DND-41 (cell line): ENCODE measurements at regions not wholly inside any gene's neighbourhood (a gene's known extent, or its start where the extent isn't known, plus 50 kb on each side); places are given as distances from the start of the nearest gene placed in this dataset.
"Not testable (repeated sequence)": the region's sequence is repeated elsewhere in the genome, so short reads cannot be mapped to it uniquely, and the experiment has no call there.

Experiments
- ATAC-seq: fragments of 200-7000 bp; cut with Tn5 transposase; 3 replicates; pipeline ENCODE4 v1.9.1; 2021; ENCODE audit warnings: low read depth; ENCODE audit not compliant: insufficient read depth
- DNase-seq: peaks from one replicate; pipeline ENCODE4 v3.0.0-alpha.2; 2020
- H2AFZ ChIP-seq: 2 replicates; pipeline ENCODE4 v1.6.0; 2012; ENCODE audit warnings: low read depth, low read length
- H3K27ac ChIP-seq: 2 replicates; pipeline ENCODE4 v1.5.1; 2012; ENCODE audit warnings: low read length, inconsistent platforms
- H3K27me3 ChIP-seq: fragments of 200-600 bp; sonication (generic); 2 replicates; pipeline ENCODE4 v1.6.0; 2012; ENCODE audit warnings: low read length, mild to moderate bottlenecking, inconsistent platforms; ENCODE audit not compliant: insufficient read depth, poor library complexity
- H3K36me3 ChIP-seq: 2 replicates; pipeline ENCODE4 v1.5.1; 2012; ENCODE audit warnings: low read length, inconsistent platforms; ENCODE audit not compliant: insufficient read depth
- H3K4me1 ChIP-seq: 2 replicates; pipeline ENCODE4 v1.5.1; 2012; ENCODE audit warnings: mild to moderate bottlenecking, low read length; ENCODE audit not compliant: insufficient read depth
- H3K4me2 ChIP-seq: 2 replicates; pipeline ENCODE4 v1.6.0; 2012; ENCODE audit warnings: mild to moderate bottlenecking, moderate library complexity, low read length, inconsistent platforms; ENCODE audit not compliant: insufficient read depth
- H3K4me3 ChIP-seq, 2 experiments: fragments of 200-600 bp in 1 of 2; shearing (Covaris generic) in 1 of 2; 2 replicates each; pipeline ENCODE4 v1.5.1; 2012 to 2016; ENCODE audit warnings: inconsistent platforms in 2 of 2, low read length in 2 of 2, mild to moderate bottlenecking in 2 of 2, low read depth in 1 of 2, moderate library complexity in 1 of 2
- H3K79me2 ChIP-seq: 2 replicates; pipeline ENCODE4 v1.6.0; 2012; ENCODE audit warnings: low read length, inconsistent platforms; ENCODE audit not compliant: insufficient read depth
- H3K9ac ChIP-seq: 2 replicates; pipeline ENCODE4 v1.6.0; 2012; ENCODE audit warnings: low read depth, mild to moderate bottlenecking, inconsistent platforms, low read length, moderate library complexity
- H3K9me3 ChIP-seq: 2 replicates; pipeline ENCODE4 v1.5.1; 2012; ENCODE audit warnings: low read length, moderate library complexity, mild to moderate bottlenecking, inconsistent platforms; ENCODE audit not compliant: insufficient read depth, severe bottlenecking
- H4K20me1 ChIP-seq: 2 replicates; pipeline ENCODE4 v1.6.0; 2012; ENCODE audit warnings: low read length; ENCODE audit not compliant: insufficient read depth
- EZH2 ChIP-seq: IDR thresholded peaks from 3 replicates; pipeline ENCODE4 v1.6.1; 2012; ENCODE audit warnings: borderline replicate concordance, low read depth, mild to moderate bottlenecking, moderate library complexity, low read length, inconsistent platforms; ENCODE audit not compliant: severe bottlenecking
- TF ChIP-seq, protein P1 (sequence below): IDR thresholded peaks from 2 replicates; pipeline ENCODE4 v1.5.1; 2012; ENCODE audit warnings: borderline replicate concordance, low read length, moderate library complexity, mild to moderate bottlenecking; ENCODE audit not compliant: poor library complexity, severe bottlenecking; ENCODE audit errors: extremely low read depth

DNA sequence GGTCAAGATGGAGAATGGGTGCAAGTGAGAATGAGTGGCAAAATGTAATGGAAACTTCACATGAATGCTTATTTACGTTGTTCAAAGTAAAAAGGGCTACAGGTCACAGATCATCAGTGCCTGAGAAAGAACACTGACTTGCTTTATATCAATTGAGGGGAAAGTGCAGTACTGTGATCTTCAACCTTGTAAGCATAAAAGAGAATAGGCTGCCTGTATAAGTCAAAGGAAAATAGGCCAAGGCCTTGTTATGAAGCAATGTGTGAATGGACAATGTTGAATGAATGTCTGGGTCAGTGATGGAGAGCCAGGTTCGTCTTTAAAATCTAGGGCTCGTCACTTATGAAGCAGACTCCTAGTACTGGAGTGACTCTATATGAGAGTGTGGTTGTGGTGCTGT is 158.6 kb upstream of the NT5E start:
- H3K4me1 ChIP-seq, result no peaks in the 10 kb centered on the region
- H3K36me3 ChIP-seq, result no peaks in the 10 kb centered on the region
- no peaks in the 10 kb centered on the region for H3K9me3 ChIP-seq
- ATAC-seq (no peak), DNase-seq (no peak)
- H3K4me3 ChIP-seq, result no peak overlapping the region
- H3K27me3 ChIP-seq, result peaks cover 4% of the 10 kb centered on the region
- H3K4me2 ChIP-seq, result no peak overlapping the region
- H3K9ac ChIP-seq, result no peak overlapping the region
- no peak overlapping the region for H2AFZ ChIP-seq
- H4K20me1 ChIP-seq, result no peaks in the 10 kb centered on the region
- no peaks in the 10 kb centered on the region for H3K79me2 ChIP-seq
- TF ChIP-seq, protein P1, sequence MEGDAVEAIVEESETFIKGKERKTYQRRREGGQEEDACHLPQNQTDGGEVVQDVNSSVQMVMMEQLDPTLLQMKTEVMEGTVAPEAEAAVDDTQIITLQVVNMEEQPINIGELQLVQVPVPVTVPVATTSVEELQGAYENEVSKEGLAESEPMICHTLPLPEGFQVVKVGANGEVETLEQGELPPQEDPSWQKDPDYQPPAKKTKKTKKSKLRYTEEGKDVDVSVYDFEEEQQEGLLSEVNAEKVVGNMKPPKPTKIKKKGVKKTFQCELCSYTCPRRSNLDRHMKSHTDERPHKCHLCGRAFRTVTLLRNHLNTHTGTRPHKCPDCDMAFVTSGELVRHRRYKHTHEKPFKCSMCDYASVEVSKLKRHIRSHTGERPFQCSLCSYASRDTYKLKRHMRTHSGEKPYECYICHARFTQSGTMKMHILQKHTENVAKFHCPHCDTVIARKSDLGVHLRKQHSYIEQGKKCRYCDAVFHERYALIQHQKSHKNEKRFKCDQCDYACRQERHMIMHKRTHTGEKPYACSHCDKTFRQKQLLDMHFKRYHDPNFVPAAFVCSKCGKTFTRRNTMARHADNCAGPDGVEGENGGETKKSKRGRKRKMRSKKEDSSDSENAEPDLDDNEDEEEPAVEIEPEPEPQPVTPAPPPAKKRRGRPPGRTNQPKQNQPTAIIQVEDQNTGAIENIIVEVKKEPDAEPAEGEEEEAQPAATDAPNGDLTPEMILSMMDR, result no peak
- no peak for TF ChIP-seq EZH2
- H3K27ac ChIP-seq, result no peak overlapping the region

DNA sequence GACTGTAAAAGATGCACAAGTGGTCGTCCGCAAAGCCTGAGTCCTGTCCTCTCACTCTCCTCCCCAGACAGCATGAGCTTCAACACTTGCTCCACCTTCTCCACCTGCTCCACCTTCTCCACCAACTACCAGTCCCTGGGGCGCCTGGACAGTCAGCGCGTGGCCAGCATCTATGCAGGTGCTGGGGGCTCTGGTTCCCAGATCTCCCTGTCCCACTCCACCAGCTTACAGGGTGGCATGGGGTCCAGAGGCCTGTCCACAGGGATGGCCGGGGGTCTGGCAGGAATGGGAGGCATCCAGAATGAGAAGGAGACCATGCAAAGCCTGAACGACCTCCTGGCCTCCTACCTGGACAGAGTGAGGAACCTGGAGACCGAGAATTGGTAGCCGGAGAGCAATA is 162.2 kb upstream of the NT5E start:
- Histone ChIP-seq H3K27ac (no peak overlapping the region), H3K9me3 (no peaks in the 10 kb centered on the region), H2AFZ (no peak overlapping the region), H3K4me1 (no peaks in the 10 kb centered on the region), H3K4me2 (no peak overlapping the region), H3K79me2 (no peaks in the 10 kb centered on the region), H4K20me1 (no peaks in the 10 kb centered on the region), H3K36me3 (no peaks in the 10 kb centered on the region), H3K4me3 (no peak overlapping the region), H3K27me3 (no peaks in the 10 kb centered on the region), H3K9ac (no peak overlapping the region)
- ATAC-seq (no peak), DNase-seq (no peak)
- TF ChIP-seq, protein P1, result no peak
- TF ChIP-seq EZH2, result no peak

DNA sequence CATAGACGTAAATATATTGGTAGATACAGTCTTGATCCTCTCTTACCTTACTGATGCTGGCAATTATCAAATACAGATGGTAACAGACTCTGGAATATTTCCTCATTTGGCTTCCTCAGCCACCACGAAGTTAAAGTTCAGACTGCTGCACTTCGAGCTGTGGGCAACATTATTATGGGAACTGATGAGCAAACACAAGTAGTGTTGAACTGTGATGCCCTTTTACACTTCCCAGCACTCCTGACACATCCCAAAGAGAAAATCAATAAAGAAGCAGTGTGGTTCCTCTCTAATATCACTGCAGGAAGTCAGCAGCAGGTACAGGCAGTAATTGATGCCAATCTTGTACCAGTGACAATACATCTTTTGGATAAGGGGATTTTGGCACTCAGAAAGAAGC is 162.7 kb upstream of the NT5E start:
- Histone ChIP-seq H3K27me3 (no peaks in the 10 kb centered on the region), H3K79me2 (no peaks in the 10 kb centered on the region), H3K4me3 (no peak overlapping the region), H4K20me1 (no peaks in the 10 kb centered on the region), H3K9ac (no peak overlapping the region), H2AFZ (no peak overlapping the region), H3K36me3 (no peaks in the 10 kb centered on the region), H3K4me2 (no peak overlapping the region), H3K27ac (no peak overlapping the region), H3K9me3 (no peaks in the 10 kb centered on the region), H3K4me1 (no peaks in the 10 kb centered on the region)
- DNase-seq, result no peak
- no peak for TF ChIP-seq EZH2
- TF ChIP-seq, protein P1, result no peak
- ATAC-seq, result no peak

DNA sequence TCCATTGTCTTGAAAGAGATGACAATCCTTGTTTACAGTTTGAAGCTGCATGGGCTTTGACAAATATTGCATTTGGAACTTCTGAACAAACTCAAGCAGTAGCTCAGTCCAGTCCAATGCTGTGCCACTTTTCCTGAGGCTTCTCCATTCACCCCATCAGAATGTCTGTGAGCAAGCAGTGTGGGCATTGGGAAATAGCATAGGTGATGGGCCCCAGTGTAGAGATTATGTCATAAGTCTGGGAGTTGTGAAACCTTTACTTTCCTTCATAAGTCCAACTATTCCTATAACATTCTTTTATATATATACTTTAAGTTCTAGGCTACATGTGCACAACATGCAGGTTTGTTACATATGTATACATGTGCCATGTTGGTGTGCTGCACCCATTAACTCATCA is 163.4 kb upstream of the NT5E start:
- ATAC-seq, H3K27ac ChIP-seq, H2AFZ ChIP-seq, H3K9ac ChIP-seq, H3K9me3 ChIP-seq, H3K4me1 ChIP-seq, H3K36me3 ChIP-seq, H3K4me2 ChIP-seq, H3K27me3 ChIP-seq, DNase-seq, H3K79me2 ChIP-seq, H3K4me3 ChIP-seq, H4K20me1 ChIP-seq: not testable (repeated sequence)
